ENCODE measurements at regions not wholly inside any gene's neighbourhood (a gene's known extent, or its start where the extent isn't known, plus 50 kb on each side); places are given as distances from the start of the nearest gene placed in this dataset.

- H3K4me1 ChIP-seq (ENCODE audit: control insufficient read depth, insufficient read depth, low read length): no peaks in the 10 kb centered on the region
- no peaks in the 10 kb centered on the region for H3K27me3 ChIP-seq (ENCODE audit: control insufficient read depth, insufficient read depth, low read length)
- no peak overlapping the region for H3K27ac ChIP-seq (ENCODE audit: low read depth, low read length)
- H3K36me3 ChIP-seq (ENCODE audit: control insufficient read depth, insufficient read depth, low read length): no peaks in the 10 kb centered on the region
- H3K4me3 ChIP-seq (ENCODE audit: low read length): no peak overlapping the region
- no peak overlapping the region for H3K9ac ChIP-seq (ENCODE audit: low read length)
Measured at GRCh38 chr2:48134704-48135103, 179.8 kb upstream of the FOXN2 start.

- H3K27me3 ChIP-seq (ENCODE audit: control insufficient read depth, insufficient read depth, low read length): no peaks in the 10 kb centered on the region
- H3K4me3 ChIP-seq (ENCODE audit: low read length): no peak overlapping the region
- H3K4me1 ChIP-seq (ENCODE audit: control insufficient read depth, insufficient read depth, low read length): no peaks in the 10 kb centered on the region
Measured at GRCh38 chr2:48135797-48136196, 178.7 kb upstream of the FOXN2 start.

GRCh38 chr2:48137829-48138228, 176.7 kb upstream of the FOXN2 start:
- Histone ChIP-seq H3K4me3 (ENCODE audit: low read length) (no peak overlapping the region), H3K36me3 (ENCODE audit: control insufficient read depth, insufficient read depth, low read length) (no peaks in the 10 kb centered on the region), H3K9ac (ENCODE audit: low read length) (no peak overlapping the region), H3K27me3 (ENCODE audit: control insufficient read depth, insufficient read depth, low read length) (no peaks in the 10 kb centered on the region), H3K27ac (ENCODE audit: low read depth, low read length) (no peak overlapping the region), H3K4me1 (ENCODE audit: control insufficient read depth, insufficient read depth, low read length) (no peaks in the 10 kb centered on the region)

More at GRCh38 chr2:48135797-48136196, 178.7 kb upstream of the FOXN2 start:
- Histone ChIP-seq H3K9ac (ENCODE audit: low read length) (no peak overlapping the region), H3K27ac (ENCODE audit: low read depth, low read length) (no peak overlapping the region), H3K36me3 (ENCODE audit: control insufficient read depth, insufficient read depth, low read length) (no peaks in the 10 kb centered on the region)

GRCh38 chr2:48138898-48139297, 175.6 kb upstream of the FOXN2 start:
- Histone ChIP-seq H3K9ac (ENCODE audit: low read length) (no peak overlapping the region), H3K36me3 (ENCODE audit: control insufficient read depth, insufficient read depth, low read length) (no peaks in the 10 kb centered on the region), H3K27me3 (ENCODE audit: control insufficient read depth, insufficient read depth, low read length) (no peaks in the 10 kb centered on the region), H3K27ac (ENCODE audit: low read depth, low read length) (no peak overlapping the region), H3K4me3 (ENCODE audit: low read length) (no peak overlapping the region), H3K4me1 (ENCODE audit: control insufficient read depth, insufficient read depth, low read length) (no peaks in the 10 kb centered on the region)

- Histone ChIP-seq H3K4me3 (ENCODE audit: low read length) (no peak overlapping the region), H3K27ac (ENCODE audit: low read depth, low read length) (no peak overlapping the region), H3K9ac (ENCODE audit: low read length) (no peak overlapping the region), H3K36me3 (ENCODE audit: control insufficient read depth, insufficient read depth, low read length) (no peaks in the 10 kb centered on the region), H3K27me3 (ENCODE audit: control insufficient read depth, insufficient read depth, low read length) (no peaks in the 10 kb centered on the region), H3K4me1 (ENCODE audit: control insufficient read depth, insufficient read depth, low read length) (no peaks in the 10 kb centered on the region)
Measured at GRCh38 chr2:48140586-48140985, 173.9 kb upstream of the FOXN2 start.

- Histone ChIP-seq H3K4me1 (ENCODE audit: control insufficient read depth, insufficient read depth, low read length) (no peaks in the 10 kb centered on the region), H3K27ac (ENCODE audit: low read depth, low read length) (no peak overlapping the region), H3K36me3 (ENCODE audit: control insufficient read depth, insufficient read depth, low read length) (no peaks in the 10 kb centered on the region), H3K27me3 (ENCODE audit: control insufficient read depth, insufficient read depth, low read length) (no peaks in the 10 kb centered on the region), H3K4me3 (ENCODE audit: low read length) (no peak overlapping the region), H3K9ac (ENCODE audit: low read length) (no peak overlapping the region)
Measured at GRCh38 chr2:48144777-48145176, 169.7 kb upstream of the FOXN2 start.

- no peak overlapping the region for H3K27ac ChIP-seq (ENCODE audit: low read depth, low read length)
- no peaks in the 10 kb centered on the region for H3K36me3 ChIP-seq (ENCODE audit: control insufficient read depth, insufficient read depth, low read length)
- H3K4me3 ChIP-seq (ENCODE audit: low read length): no peak overlapping the region
- H3K27me3 ChIP-seq (ENCODE audit: control insufficient read depth, insufficient read depth, low read length): no peaks in the 10 kb centered on the region
- H3K4me1 ChIP-seq (ENCODE audit: control insufficient read depth, insufficient read depth, low read length): no peaks in the 10 kb centered on the region
- no peak overlapping the region for H3K9ac ChIP-seq (ENCODE audit: low read length)
Measured at GRCh38 chr2:48145845-48146452, 168.5 kb upstream of the FOXN2 start.

- H3K36me3 ChIP-seq (ENCODE audit: control insufficient read depth, insufficient read depth, low read length): no peaks in the 10 kb centered on the region
- H3K4me3 ChIP-seq (ENCODE audit: low read length): no peak overlapping the region
- no peaks in the 10 kb centered on the region for H3K27me3 ChIP-seq (ENCODE audit: control insufficient read depth, insufficient read depth, low read length)
- no peaks in the 10 kb centered on the region for H3K4me1 ChIP-seq (ENCODE audit: control insufficient read depth, insufficient read depth, low read length)
- no peak overlapping the region for H3K27ac ChIP-seq (ENCODE audit: low read depth, low read length)
- no peak overlapping the region for H3K9ac ChIP-seq (ENCODE audit: low read length)
Measured at GRCh38 chr2:48146552-48146951, 167.9 kb upstream of the FOXN2 start.

GRCh38 chr2:48147719-48148118, 166.8 kb upstream of the FOXN2 start:
- Histone ChIP-seq H3K36me3 (ENCODE audit: control insufficient read depth, insufficient read depth, low read length) (no peaks in the 10 kb centered on the region), H3K9ac (ENCODE audit: low read length) (no peak overlapping the region), H3K4me3 (ENCODE audit: low read length) (no peak overlapping the region), H3K27ac (ENCODE audit: low read depth, low read length) (no peak overlapping the region), H3K27me3 (ENCODE audit: control insufficient read depth, insufficient read depth, low read length) (no peaks in the 10 kb centered on the region), H3K4me1 (ENCODE audit: control insufficient read depth, insufficient read depth, low read length) (no peaks in the 10 kb centered on the region)

- Histone ChIP-seq H3K27ac (ENCODE audit: low read depth, low read length) (no peak overlapping the region), H3K4me1 (ENCODE audit: control insufficient read depth, insufficient read depth, low read length) (no peaks in the 10 kb centered on the region), H3K4me3 (ENCODE audit: low read length) (no peak overlapping the region), H3K36me3 (ENCODE audit: control insufficient read depth, insufficient read depth, low read length) (no peaks in the 10 kb centered on the region), H3K9ac (ENCODE audit: low read length) (no peak overlapping the region), H3K27me3 (ENCODE audit: control insufficient read depth, insufficient read depth, low read length) (no peaks in the 10 kb centered on the region)
Measured at GRCh38 chr2:48148841-48149430, 165.5 kb upstream of the FOXN2 start.

- Histone ChIP-seq H3K36me3 (ENCODE audit: control insufficient read depth, insufficient read depth, low read length) (no peaks in the 10 kb centered on the region), H3K9ac (ENCODE audit: low read length) (no peak overlapping the region), H3K4me3 (ENCODE audit: low read length) (no peak overlapping the region), H3K27me3 (ENCODE audit: control insufficient read depth, insufficient read depth, low read length) (no peaks in the 10 kb centered on the region), H3K27ac (ENCODE audit: low read depth, low read length) (no peak overlapping the region), H3K4me1 (ENCODE audit: control insufficient read depth, insufficient read depth, low read length) (no peaks in the 10 kb centered on the region)
Measured at GRCh38 chr2:48157150-48157549, 157.3 kb upstream of the FOXN2 start.

- no peak overlapping the region for H3K27ac ChIP-seq (ENCODE audit: low read depth, low read length)
- H3K9ac ChIP-seq (ENCODE audit: low read length): no peak overlapping the region
- H3K36me3 ChIP-seq (ENCODE audit: control insufficient read depth, insufficient read depth, low read length): no peaks in the 10 kb centered on the region
- H3K4me1 ChIP-seq (ENCODE audit: control insufficient read depth, insufficient read depth, low read length): no peaks in the 10 kb centered on the region
- H3K4me3 ChIP-seq (ENCODE audit: low read length): no peak overlapping the region
- H3K27me3 ChIP-seq (ENCODE audit: control insufficient read depth, insufficient read depth, low read length): no peaks in the 10 kb centered on the region
Measured at GRCh38 chr2:48161628-48162027, 152.9 kb upstream of the FOXN2 start.

- H3K27me3 ChIP-seq (ENCODE audit: control insufficient read depth, insufficient read depth, low read length): no peaks in the 10 kb centered on the region
- H3K4me3 ChIP-seq (ENCODE audit: low read length): no peak overlapping the region
Measured at GRCh38 chr2:48162742-48163141, 151.7 kb upstream of the FOXN2 start.

More at GRCh38 chr2:48162742-48163141, 151.7 kb upstream of the FOXN2 start:
- no peak overlapping the region for H3K9ac ChIP-seq (ENCODE audit: low read length)
- no peak overlapping the region for H3K27ac ChIP-seq (ENCODE audit: low read depth, low read length)
- no peaks in the 10 kb centered on the region for H3K36me3 ChIP-seq (ENCODE audit: control insufficient read depth, insufficient read depth, low read length)
- no peaks in the 10 kb centered on the region for H3K4me1 ChIP-seq (ENCODE audit: control insufficient read depth, insufficient read depth, low read length)
